ENCODE measurements at regions not wholly inside any gene's neighbourhood (a gene's known extent, or its start where the extent isn't known, plus 50 kb on each side); places are given as distances from the start of the nearest gene placed in this dataset.

DNA sequence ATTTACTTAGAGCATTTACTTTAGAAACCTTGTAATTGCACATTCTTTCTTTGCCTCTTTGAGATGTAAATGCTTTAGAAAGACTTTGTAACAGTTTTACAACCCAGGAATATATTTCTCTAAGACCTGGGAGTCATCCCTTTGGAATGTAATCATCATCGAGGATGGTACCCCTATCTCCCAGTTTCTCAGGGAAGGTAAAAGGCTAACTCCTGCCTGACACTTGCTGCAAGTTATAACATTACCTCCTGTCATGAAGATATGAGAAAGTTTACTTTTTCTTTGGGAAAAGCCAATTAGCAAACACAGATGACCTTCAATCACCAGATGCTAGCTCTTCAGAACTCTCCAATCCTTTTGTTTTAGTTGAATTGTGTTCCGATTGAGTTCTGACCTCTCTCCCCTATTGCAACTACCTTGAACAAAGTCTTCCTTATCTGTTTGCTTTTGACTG is 420.3 kb upstream of the FSIP2 start:
- Mint-ChIP-seq H3K4me3 (no peak overlapping the region), H3K9me3 (no peaks in the 10 kb centered on the region)

DNA sequence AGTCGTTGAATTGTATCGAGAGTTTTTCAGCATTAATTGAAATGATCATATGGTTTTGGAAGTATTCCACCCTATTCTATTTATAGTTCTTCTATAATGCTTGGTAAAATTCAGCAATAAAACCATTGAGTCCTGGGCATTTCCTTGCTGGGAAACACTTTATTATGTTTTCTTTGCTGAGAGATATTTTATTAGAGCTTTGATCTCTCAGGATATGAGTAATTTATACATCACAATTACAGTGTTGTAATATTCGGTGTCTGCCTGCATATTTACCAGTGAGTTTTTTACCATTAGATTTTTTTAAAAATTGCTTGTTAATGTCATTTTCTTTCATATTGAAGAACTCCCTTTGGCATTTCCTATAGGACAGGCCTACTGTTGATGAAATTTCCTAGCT is 402.7 kb upstream of the FSIP2 start:
- Histone ChIP-seq H3K27me3 (ENCODE audit: control insufficient read depth, insufficient read depth, low read length, poor library complexity, severe bottlenecking) (no peaks in the 10 kb centered on the region), H3K27ac (ENCODE audit: low read depth, low read length) (no peak overlapping the region), H3K9ac (ENCODE audit: extremely low read depth, low read length, poor library complexity, severe bottlenecking) (no peak overlapping the region), H3K36me3 (ENCODE audit: control insufficient read depth, insufficient read depth, low read length) (no peaks in the 10 kb centered on the region), H3K4me1 (ENCODE audit: control insufficient read depth, insufficient read depth, low read length) (no peaks in the 10 kb centered on the region), H3K4me3 (ENCODE audit: low read length) (no peak overlapping the region), H3K9me3 (ENCODE audit: control insufficient read depth, low read length) (no peaks in the 10 kb centered on the region)
- Mint-ChIP-seq H3K4me1 (no peaks in the 10 kb centered on the region), H3K4me3 (no peak overlapping the region), H3K9me3 (peaks cover 3% of the 10 kb centered on the region), H3K27ac (no peak overlapping the region), H3K36me3 (ENCODE audit: low read depth) (no peaks in the 10 kb centered on the region), H3K27me3 (ENCODE audit: insufficient read depth) (no peaks in the 10 kb centered on the region)
- WGBS, 2 experiments (ENCODE audit: insufficient coverage in 1 of 2, insufficient read length in 1 of 2) = 94% methylated on average over 2 of the region's 3 CpGs; no CpG with 5 or more reads in 1 of the 2 experiments
- TF ChIP-seq, protein P1, sequence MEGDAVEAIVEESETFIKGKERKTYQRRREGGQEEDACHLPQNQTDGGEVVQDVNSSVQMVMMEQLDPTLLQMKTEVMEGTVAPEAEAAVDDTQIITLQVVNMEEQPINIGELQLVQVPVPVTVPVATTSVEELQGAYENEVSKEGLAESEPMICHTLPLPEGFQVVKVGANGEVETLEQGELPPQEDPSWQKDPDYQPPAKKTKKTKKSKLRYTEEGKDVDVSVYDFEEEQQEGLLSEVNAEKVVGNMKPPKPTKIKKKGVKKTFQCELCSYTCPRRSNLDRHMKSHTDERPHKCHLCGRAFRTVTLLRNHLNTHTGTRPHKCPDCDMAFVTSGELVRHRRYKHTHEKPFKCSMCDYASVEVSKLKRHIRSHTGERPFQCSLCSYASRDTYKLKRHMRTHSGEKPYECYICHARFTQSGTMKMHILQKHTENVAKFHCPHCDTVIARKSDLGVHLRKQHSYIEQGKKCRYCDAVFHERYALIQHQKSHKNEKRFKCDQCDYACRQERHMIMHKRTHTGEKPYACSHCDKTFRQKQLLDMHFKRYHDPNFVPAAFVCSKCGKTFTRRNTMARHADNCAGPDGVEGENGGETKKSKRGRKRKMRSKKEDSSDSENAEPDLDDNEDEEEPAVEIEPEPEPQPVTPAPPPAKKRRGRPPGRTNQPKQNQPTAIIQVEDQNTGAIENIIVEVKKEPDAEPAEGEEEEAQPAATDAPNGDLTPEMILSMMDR (conservative IDR thresholded peaks at IDR 0.05) = no peak
- no peak for DNase-seq

More for the DNA sequence above, 420.3 kb upstream of the FSIP2 start:
- Histone ChIP-seq H3K4me1 (ENCODE audit: control insufficient read depth, insufficient read depth, low read length) (no peaks in the 10 kb centered on the region), H3K4me3 (ENCODE audit: low read length) (no peak overlapping the region), H3K27me3 (ENCODE audit: control insufficient read depth, insufficient read depth, low read length, poor library complexity, severe bottlenecking) (no peaks in the 10 kb centered on the region), H3K9me3 (ENCODE audit: control insufficient read depth, low read length) (peaks cover 19% of the 10 kb centered on the region), H3K27ac (ENCODE audit: low read depth, low read length) (no peak overlapping the region), H3K36me3 (ENCODE audit: control insufficient read depth, insufficient read depth, low read length) (no peaks in the 10 kb centered on the region), H3K9ac (ENCODE audit: extremely low read depth, low read length, poor library complexity, severe bottlenecking) (no peak overlapping the region)
- no peak for DNase-seq
- TF ChIP-seq, protein P1 (conservative IDR thresholded peaks at IDR 0.05) = no peak
- Mint-ChIP-seq H3K27ac (no peak overlapping the region), H3K4me1 (peaks cover 6% of the 10 kb centered on the region), H3K36me3 (ENCODE audit: low read depth) (no peaks in the 10 kb centered on the region), H3K27me3 (ENCODE audit: insufficient read depth) (no peaks in the 10 kb centered on the region)
- 45 to 49% methylated on average over 2 of the region's 2 CpGs for WGBS, 2 experiments (ENCODE audit: insufficient coverage in 1 of 2, insufficient read length in 1 of 2)

DNA sequence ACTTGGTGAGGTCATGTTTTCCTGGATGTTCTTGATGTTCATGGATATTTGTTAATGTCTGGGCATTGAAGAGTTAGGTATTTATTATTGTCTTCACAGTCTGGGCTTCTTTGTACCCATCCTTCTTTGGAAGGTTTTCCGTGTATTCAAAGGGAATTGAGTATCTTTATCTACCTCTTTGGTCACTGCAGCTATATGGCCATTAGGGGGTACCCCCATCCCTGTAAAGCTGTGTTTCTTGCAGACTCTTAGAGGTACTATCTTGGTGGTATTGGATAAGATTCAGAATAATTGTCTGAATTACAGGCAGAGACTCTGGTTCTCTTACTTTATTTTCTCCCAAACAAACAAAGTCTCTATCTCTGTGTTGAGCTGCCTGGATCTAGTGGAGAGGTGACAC is 401.6 kb upstream of the FSIP2 start:
- TF ChIP-seq, protein P1 (conservative IDR thresholded peaks at IDR 0.05) = peak; percentile 70
- H3K4me3 Mint-ChIP-seq = no peak overlapping the region
- no peaks in the 10 kb centered on the region for H3K36me3 ChIP-seq (ENCODE audit: control insufficient read depth, insufficient read depth, low read length)
- no peak overlapping the region for H3K27ac Mint-ChIP-seq
- H3K4me1 ChIP-seq (ENCODE audit: control insufficient read depth, insufficient read depth, low read length) = no peaks in the 10 kb centered on the region
- WGBS, 2 experiments (ENCODE audit: insufficient coverage in 1 of 2, insufficient read length in 1 of 2) = 78% methylated on average over 1 of the region's 1 CpG; no CpG with 5 or more reads in 1 of the 2 experiments
- H3K4me3 ChIP-seq (ENCODE audit: low read length) = no peak overlapping the region
- H3K27me3 Mint-ChIP-seq (ENCODE audit: insufficient read depth) = no peaks in the 10 kb centered on the region
- no peaks in the 10 kb centered on the region for H3K27me3 ChIP-seq (ENCODE audit: control insufficient read depth, insufficient read depth, low read length, poor library complexity, severe bottlenecking)
- DNase-seq = peak; percentile 52
- H3K27ac ChIP-seq (ENCODE audit: low read depth, low read length) = no peak overlapping the region
- peaks cover 3% of the 10 kb centered on the region for H3K9me3 Mint-ChIP-seq
- H3K9me3 ChIP-seq (ENCODE audit: control insufficient read depth, low read length) = no peaks in the 10 kb centered on the region
- no peaks in the 10 kb centered on the region for H3K36me3 Mint-ChIP-seq (ENCODE audit: low read depth)
- no peak overlapping the region for H3K9ac ChIP-seq (ENCODE audit: extremely low read depth, low read length, poor library complexity, severe bottlenecking)
- H3K4me1 Mint-ChIP-seq = no peaks in the 10 kb centered on the region
